A549 (cell line): ENCODE measurements at regions not wholly inside any gene's neighbourhood (a gene's known extent, or its start where the extent isn't known, plus 50 kb on each side); places are given as distances from the start of the nearest gene placed in this dataset.

Experiments
- ATAC-seq, 2 experiments: fragments of 200-7000 bp in 1 of 2; fragments of >200 bp in 1 of 2; cut with Nextera tagmentation in 1 of 2; cut with Tn5 transposase in 1 of 2; 3 replicates each; pipeline versions ENCODE4 v1.8.0 to v1.9.1; 2018 to 2020; ENCODE audit warnings: mild to moderate bottlenecking in 1 of 2, moderate library complexity in 1 of 2
- CTCF ChIA-PET: fragments of 300-600 bp; sonication (Branson Sonifier 250); formaldehyde crosslinking; extraction: SDS; loops from one replicate; lab custom pipeline; 2021; ENCODE audit warnings: antibody characterized with exemption, inconsistent platforms; lab: Yijun Ruan, JAX
- POLR2A ChIA-PET: fragments of 350-600 bp; formaldehyde crosslinking; extraction: SDS; loops from one replicate; lab custom pipeline; 2021; ENCODE audit warnings: antibody characterized with exemption, inconsistent platforms; lab: Yijun Ruan, JAX
- DNase-seq, 2 experiments: peaks; one replicate each; pipeline versions ENCODE4 v3.0.0 to v3.0.0-alpha.2; 2011 to 2016; ENCODE audit warnings: low read depth in 1 of 2, low spot score in 1 of 2
- FAIRE-seq: peaks from 2 replicates; lab custom pipeline; 2011; peaks lifted over from hg19 to GRCh38; lab: Jason Lieb, UNC
- H3K27ac ChIP-seq, 2 experiments: fragments of >200 bp; sonication (Bioruptor Twin); formaldehyde crosslinking; 3 replicates each; pipeline ENCODE4 v1.5.1; 2016 to 2017
- H3K4me1 ChIP-seq: fragments of >200 bp; sonication (Bioruptor Twin); formaldehyde crosslinking; 3 replicates; pipeline ENCODE4 v1.6.1; 2016
- H3K4me2 ChIP-seq: fragments of >200 bp; sonication (Bioruptor Twin); formaldehyde crosslinking; 3 replicates; pipeline ENCODE4 v1.6.1; 2016
- H3K4me3 ChIP-seq: fragments of >200 bp; sonication (Bioruptor Twin); formaldehyde crosslinking; 3 replicates; pipeline ENCODE4 v1.5.1; 2016
- H3K9me3 ChIP-seq: fragments of >200 bp; sonication (Bioruptor Twin); formaldehyde crosslinking; 3 replicates; pipeline ENCODE4 v1.6.1; 2016
- BHLHE40 ChIP-seq: IDR thresholded peaks from 2 replicates; pipeline ENCODE4 v1.6.1; 2012; ENCODE audit warnings: low read depth, low read length, inconsistent platforms
- CBX2 ChIP-seq: fragments of 200-600 bp; sonication (generic); IDR thresholded peaks from 2 replicates; pipeline ENCODE4 v1.6.1; 2016; ENCODE audit warnings: low read depth, mild to moderate bottlenecking, borderline replicate concordance
- CBX8 ChIP-seq: fragments of 200-600 bp; sonication (generic); IDR thresholded peaks from 2 replicates; pipeline ENCODE4 v1.6.1; 2016
- CHD4 ChIP-seq: fragments of 200-600 bp; sonication (generic); IDR thresholded peaks from 2 replicates; pipeline ENCODE4 v1.6.1; 2016; ENCODE audit warnings: antibody characterized with exemption, mild to moderate bottlenecking, borderline replicate concordance
- EP300 ChIP-seq, 2 experiments: fragments of >200 bp; sonication (Bioruptor Twin); formaldehyde crosslinking; IDR thresholded peaks; 2 replicates in 1 of 2; 3 replicates in 1 of 2; pipeline ENCODE4 v1.6.1; 2016 to 2017
- ESRRA ChIP-seq: fragments of 150-350 bp; IDR thresholded peaks from 2 replicates; pipeline ENCODE4 v1.6.1; 2014; ENCODE audit warnings: mild to moderate bottlenecking, low read length, borderline replicate concordance
- FOSB ChIP-seq: fragments of 250-450 bp; sonication (Bioruptor Pico); IDR thresholded peaks from 2 replicates; pipeline ENCODE4 v1.5.0; 2020; ENCODE audit warnings: mild to moderate bottlenecking, moderate library complexity
- FOSL2 ChIP-seq, 2 experiments: fragments of 450-650 bp in 1 of 2; fragments of >200 bp in 1 of 2; sonication (Bioruptor Twin) in 1 of 2; formaldehyde crosslinking; IDR thresholded peaks; 2 replicates each; pipeline versions ENCODE4 v1.5.0 to v1.6.1; 2016 to 2020; ENCODE audit warnings: mild to moderate bottlenecking in 1 of 2, moderate library complexity in 1 of 2
- GATA3 ChIP-seq: IDR thresholded peaks from 2 replicates; pipeline ENCODE4 v1.6.1; 2012; ENCODE audit warnings: borderline replicate concordance
- HDAC2 ChIP-seq: fragments of 200-600 bp; sonication (generic); IDR thresholded peaks from 2 replicates; pipeline ENCODE4 v1.6.1; 2016
- HEYL ChIP-seq: fragments of 250-450 bp; sonication (Bioruptor Pico); IDR thresholded peaks from 2 replicates; pipeline ENCODE4 v1.8.0; 2021; ENCODE audit warnings: mild to moderate bottlenecking, moderate library complexity
- HOXA7 ChIP-seq: fragments of 250-450 bp; sonication (Bioruptor Pico); IDR thresholded peaks from 2 replicates; pipeline ENCODE4 v1.5.0; 2020; ENCODE audit warnings: mild to moderate bottlenecking, moderate library complexity
- HOXB13 ChIP-seq: fragments of 250-450 bp; sonication (Bioruptor Pico); IDR thresholded peaks from 2 replicates; pipeline ENCODE4 v1.5.0; 2020; ENCODE audit warnings: low read depth, mild to moderate bottlenecking, moderate library complexity
- JUN ChIP-seq, 2 experiments: fragments of >200 bp; sonication (Bioruptor Twin); formaldehyde crosslinking; IDR thresholded peaks; 2 replicates in 1 of 2; 3 replicates in 1 of 2; pipeline ENCODE4 v1.6.1; 2016 to 2017
- KDM5A ChIP-seq: fragments of 200-600 bp; sonication (generic); IDR thresholded peaks from 2 replicates; pipeline ENCODE4 v1.6.1; 2016; ENCODE audit warnings: antibody characterized with exemption, mild to moderate bottlenecking
- NR3C1 ChIP-seq: fragments of >200 bp; sonication (Bioruptor Twin); formaldehyde crosslinking; IDR thresholded peaks from 3 replicates; pipeline ENCODE4 v1.6.1; 2017
- PBX3 ChIP-seq: IDR thresholded peaks from 2 replicates; pipeline ENCODE4 v1.6.1; 2012
- PHF8 ChIP-seq: fragments of 200-600 bp; sonication (generic); IDR thresholded peaks from 2 replicates; pipeline ENCODE4 v1.6.1; 2016; ENCODE audit warnings: low read depth, mild to moderate bottlenecking, antibody characterized with exemption, moderate library complexity, borderline replicate concordance
- RAD21 ChIP-seq, 2 experiments: fragments of >200 bp in 1 of 2; sonication (Bioruptor Twin) in 1 of 2; formaldehyde crosslinking in 1 of 2; IDR thresholded peaks in 1 of 2; conservative IDR thresholded peaks in 1 of 2; 2 replicates in 1 of 2; 3 replicates in 1 of 2; pipeline ENCODE4 v1.6.1; 2012 to 2018; ENCODE audit warnings: inconsistent platforms in 1 of 2
- RARB ChIP-seq: fragments of 250-450 bp; sonication (Bioruptor Pico); IDR thresholded peaks from 2 replicates; pipeline ENCODE4 v1.8.0; 2021; ENCODE audit warnings: mild to moderate bottlenecking, moderate library complexity
- RNF2 ChIP-seq: fragments of 200-600 bp; sonication (generic); IDR thresholded peaks from 2 replicates; pipeline ENCODE4 v1.6.1; 2016; ENCODE audit warnings: low read depth, mild to moderate bottlenecking, antibody characterized with exemption, moderate library complexity, borderline replicate concordance
- ZC3H11A ChIP-seq: fragments of 450-650 bp; IDR thresholded peaks from 2 replicates; pipeline ENCODE4 v1.6.1; 2014; ENCODE audit warnings: antibody characterized with exemption, mild to moderate bottlenecking
- ZSCAN20 ChIP-seq: fragments of 250-450 bp; sonication (Bioruptor Pico); IDR thresholded peaks from 2 replicates; pipeline ENCODE4 v1.8.0; 2022; ENCODE audit warnings: mild to moderate bottlenecking, moderate library complexity
- WGBS: methylation state at CpG from one replicate; pipeline ENCODE4 v1.1.6; 2017; ENCODE audit errors: missing lambda C conversion rate; 5-methylcytosine and 5-hydroxymethylcytosine counted together
- TF ChIP-seq, protein P1 (sequence below): fragments of 250-450 bp; sonication (Bioruptor Pico); IDR thresholded peaks from 2 replicates; pipeline ENCODE4 v1.5.0; 2020; ENCODE audit warnings: low read depth, mild to moderate bottlenecking, moderate library complexity
- TF ChIP-seq, protein P2 (sequence below): IDR thresholded peaks from 2 replicates; pipeline ENCODE4 v1.6.1; 2012; ENCODE audit warnings: low read depth, borderline replicate concordance
- TF ChIP-seq, protein P3 (sequence below): fragments of >200 bp; sonication (Bioruptor Twin); formaldehyde crosslinking; IDR thresholded peaks from 2 replicates; pipeline ENCODE4 v1.6.1; 2016
- TF ChIP-seq, protein P4 (sequence below): IDR thresholded peaks from 2 replicates; pipeline ENCODE4 v1.6.1; 2012

- WGBS = 0% methylated on average over 3 of the region's 3 CpGs
- Histone ChIP-seq H3K27ac (no peak overlapping the region), H3K4me3 (no peak overlapping the region), H3K9me3 (no peaks in the 10 kb centered on the region), H3K4me1 (no peaks in the 10 kb centered on the region), H3K4me2 (no peak overlapping the region)
- FAIRE-seq (no peak), DNase-seq (no peak), ATAC-seq (no peak)
- ChIA-PET CTCF (no interaction called here), POLR2A (no interaction called here)
- TF ChIP-seq FOSB (CRISPR knock-in tag) = no peak
- no peak for TF ChIP-seq EP300 (IDR thresholded peaks at IDR 0.05)
- no peak for TF ChIP-seq ZSCAN20 (CRISPR knock-in tag)
- TF ChIP-seq, protein P1, sequence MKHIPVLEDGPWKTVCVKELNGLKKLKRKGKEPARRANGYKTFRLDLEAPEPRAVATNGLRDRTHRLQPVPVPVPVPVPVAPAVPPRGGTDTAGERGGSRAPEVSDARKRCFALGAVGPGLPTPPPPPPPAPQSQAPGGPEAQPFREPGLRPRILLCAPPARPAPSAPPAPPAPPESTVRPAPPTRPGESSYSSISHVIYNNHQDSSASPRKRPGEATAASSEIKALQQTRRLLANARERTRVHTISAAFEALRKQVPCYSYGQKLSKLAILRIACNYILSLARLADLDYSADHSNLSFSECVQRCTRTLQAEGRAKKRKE (CRISPR knock-in tag) = no peak
- TF ChIP-seq FOSL2 (IDR thresholded peaks at IDR 0.05) = no peak
- TF ChIP-seq FOSL2 (CRISPR knock-in tag; IDR thresholded peaks at IDR 0.05) = no peak
- no peak for TF ChIP-seq HOXA7 (CRISPR knock-in tag)
- TF ChIP-seq NR3C1 = no peak
- no peak for TF ChIP-seq JUN (IDR thresholded peaks at IDR 0.05)
Observed at GRCh38 chr18:41881285-41881684, 73.7 kb upstream of the PIK3C3 start.

GRCh38 chr18:41879256-41879655, 75.8 kb upstream of the PIK3C3 start:
- TF ChIP-seq ESRRA (no peak), ZC3H11A (no peak), FOSL2 (IDR thresholded peaks at IDR 0.05) (no peak), FOSL2 (CRISPR knock-in tag; IDR thresholded peaks at IDR 0.05) (no peak), KDM5A (no peak), NR3C1 (no peak), BHLHE40 (no peak)
- TF ChIP-seq, protein P1 (CRISPR knock-in tag) = no peak
- TF ChIP-seq, protein P2, sequence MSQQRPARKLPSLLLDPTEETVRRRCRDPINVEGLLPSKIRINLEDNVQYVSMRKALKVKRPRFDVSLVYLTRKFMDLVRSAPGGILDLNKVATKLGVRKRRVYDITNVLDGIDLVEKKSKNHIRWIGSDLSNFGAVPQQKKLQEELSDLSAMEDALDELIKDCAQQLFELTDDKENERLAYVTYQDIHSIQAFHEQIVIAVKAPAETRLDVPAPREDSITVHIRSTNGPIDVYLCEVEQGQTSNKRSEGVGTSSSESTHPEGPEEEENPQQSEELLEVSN = no peak
- H3K4me2 ChIP-seq = no peak overlapping the region
- ChIA-PET POLR2A (no interaction called here), CTCF (no interaction called here)
- no peak for DNase-seq
- no peak overlapping the region for H3K4me3 ChIP-seq
- no peak overlapping the region for H3K27ac ChIP-seq
- ATAC-seq = no peak
- H3K4me1 ChIP-seq = no peaks in the 10 kb centered on the region
- 22% methylated on average over 3 of the region's 3 CpGs for WGBS
- H3K9me3 ChIP-seq = no peaks in the 10 kb centered on the region
- no peak for FAIRE-seq

DNA sequence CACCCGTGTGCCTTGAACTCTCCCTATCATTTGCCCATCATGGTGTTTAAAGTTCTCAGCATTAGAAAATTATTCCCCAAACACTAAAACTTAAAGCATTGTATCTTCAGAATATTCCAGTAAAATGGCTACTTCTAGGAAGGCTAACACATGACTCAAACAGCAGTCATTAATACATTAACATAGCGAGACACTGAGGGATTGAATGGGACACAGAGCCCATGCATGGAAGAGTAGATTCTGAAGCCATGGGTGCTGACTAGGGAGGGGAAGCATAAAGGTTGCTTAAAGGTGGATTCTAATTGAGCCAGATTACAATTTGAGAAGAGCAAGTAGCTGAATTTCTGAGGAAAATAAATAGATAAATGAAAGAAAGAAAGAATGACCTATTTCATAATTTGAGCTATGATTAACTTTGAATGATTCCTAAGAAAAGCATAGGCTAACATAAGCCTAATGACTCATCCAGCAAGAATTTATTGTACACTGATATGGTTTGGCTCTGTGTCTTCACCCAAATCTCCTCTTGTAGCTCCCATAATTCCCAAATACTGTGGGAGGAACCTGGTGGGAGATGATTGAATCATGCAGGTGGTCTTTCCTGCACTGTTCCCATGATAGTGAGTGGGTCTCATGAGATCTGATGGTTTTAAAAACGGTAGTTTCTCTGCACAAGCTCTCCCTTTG, 79.8 kb upstream of the PIK3C3 start:
- POLR2A ChIA-PET = no interaction called here
- FAIRE-seq (no peak), ATAC-seq (no peak), DNase-seq (no peak)
- no peak overlapping the region for H3K27ac ChIP-seq
- no peak overlapping the region for H3K4me2 ChIP-seq
- no peaks in the 10 kb centered on the region for H3K4me1 ChIP-seq
- CTCF ChIA-PET = no interaction called here
- H3K9me3 ChIP-seq = no peaks in the 10 kb centered on the region
- no peak overlapping the region for H3K4me3 ChIP-seq
- 5% methylated on average over 3 of the region's 3 CpGs for WGBS
- TF ChIP-seq HOXA7 (CRISPR knock-in tag) (no peak), CBX8 (no peak), GATA3 (no peak), RARB (CRISPR knock-in tag) (no peak), HDAC2 (no peak), EP300 (IDR thresholded peaks at IDR 0.05) (no peak), RNF2 (no peak), RAD21 (conservative IDR thresholded peaks at IDR 0.05 in 1 of 2, IDR thresholded peaks at IDR 0.05 in 1 of 2) (no peak), HEYL (CRISPR knock-in tag) (no peak), HOXB13 (CRISPR knock-in tag) (no peak), PHF8 (no peak), PBX3 (no peak), FOSL2 (IDR thresholded peaks at IDR 0.05) (no peak), FOSL2 (CRISPR knock-in tag; IDR thresholded peaks at IDR 0.05) (no peak), ZSCAN20 (CRISPR knock-in tag) (no peak), BHLHE40 (no peak), CHD4 (no peak), CBX2 (no peak)
- TF ChIP-seq, protein P1 (CRISPR knock-in tag) = no peak
- TF ChIP-seq, protein P3, sequence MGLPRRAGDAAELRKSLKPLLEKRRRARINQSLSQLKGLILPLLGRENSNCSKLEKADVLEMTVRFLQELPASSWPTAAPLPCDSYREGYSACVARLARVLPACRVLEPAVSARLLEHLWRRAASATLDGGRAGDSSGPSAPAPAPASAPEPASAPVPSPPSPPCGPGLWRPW = no peak
- TF ChIP-seq, protein P4, sequence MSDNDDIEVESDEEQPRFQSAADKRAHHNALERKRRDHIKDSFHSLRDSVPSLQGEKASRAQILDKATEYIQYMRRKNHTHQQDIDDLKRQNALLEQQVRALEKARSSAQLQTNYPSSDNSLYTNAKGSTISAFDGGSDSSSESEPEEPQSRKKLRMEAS = no peak
- TF ChIP-seq, all 56 proteins: peak for 0
